ELR (cell line): ENCODE measurements at regions not wholly inside any gene's neighbourhood (a gene's known extent, or its start where the extent isn't known, plus 50 kb on each side); places are given as distances from the start of the nearest gene placed in this dataset.

Experiments used
- DNase-seq: peaks from one replicate; pipeline ENCODE4 v3.0.0-alpha.2; 2015; ENCODE audit warnings: low read depth

DNA sequence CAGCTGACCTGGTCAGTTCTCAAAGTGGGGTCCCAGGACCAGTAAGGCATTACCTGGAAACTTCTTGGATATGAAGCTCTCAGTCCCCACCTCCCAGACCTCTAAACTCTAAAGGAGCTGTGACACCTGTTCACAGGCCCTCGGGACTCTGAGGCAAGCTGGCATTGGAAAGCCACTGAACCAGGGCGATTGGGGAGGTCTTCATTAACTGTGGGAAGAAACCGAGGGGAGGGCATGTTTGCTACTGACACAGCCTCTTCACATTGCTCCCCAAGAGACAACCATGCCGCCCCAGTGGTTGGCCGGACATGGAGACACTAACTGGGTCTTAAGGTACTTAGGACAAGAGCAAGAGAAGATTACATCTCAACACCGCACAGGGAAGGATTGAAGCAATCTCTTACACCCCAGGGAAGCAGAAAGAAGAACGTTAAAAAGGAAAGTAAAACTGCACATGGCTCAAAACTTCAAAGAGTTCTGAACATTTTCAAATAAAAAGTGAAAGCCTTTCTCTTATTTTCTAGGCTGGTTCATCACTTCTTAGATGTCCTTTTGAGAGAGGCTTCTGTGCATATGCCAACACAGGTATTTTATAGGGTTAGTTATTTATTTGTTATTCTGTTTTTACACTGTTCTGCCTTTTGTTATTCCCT lies 210.0 kb upstream of the CST7 start:
- DNase-seq = no peak

DNA sequence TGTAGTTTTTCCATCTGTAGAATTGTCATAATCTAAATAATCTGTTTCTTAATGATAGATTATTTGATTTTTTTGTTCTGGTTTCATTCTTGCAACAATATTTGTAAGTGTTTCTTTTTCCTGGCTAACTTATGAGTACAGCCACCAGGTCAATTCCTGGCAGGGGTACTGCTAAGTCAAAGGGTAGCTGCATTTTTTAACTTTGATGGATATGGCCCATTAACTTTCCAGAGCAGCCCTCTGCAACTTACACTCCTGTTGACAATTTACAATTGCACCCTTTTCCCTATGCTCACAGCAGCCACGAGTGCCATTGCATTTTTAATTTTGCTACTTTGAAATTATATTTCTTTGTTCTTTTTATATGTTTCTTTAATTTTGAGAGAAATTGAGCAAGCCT lies 209.3 kb upstream of the CST7 start:
- no peak for DNase-seq

DNA sequence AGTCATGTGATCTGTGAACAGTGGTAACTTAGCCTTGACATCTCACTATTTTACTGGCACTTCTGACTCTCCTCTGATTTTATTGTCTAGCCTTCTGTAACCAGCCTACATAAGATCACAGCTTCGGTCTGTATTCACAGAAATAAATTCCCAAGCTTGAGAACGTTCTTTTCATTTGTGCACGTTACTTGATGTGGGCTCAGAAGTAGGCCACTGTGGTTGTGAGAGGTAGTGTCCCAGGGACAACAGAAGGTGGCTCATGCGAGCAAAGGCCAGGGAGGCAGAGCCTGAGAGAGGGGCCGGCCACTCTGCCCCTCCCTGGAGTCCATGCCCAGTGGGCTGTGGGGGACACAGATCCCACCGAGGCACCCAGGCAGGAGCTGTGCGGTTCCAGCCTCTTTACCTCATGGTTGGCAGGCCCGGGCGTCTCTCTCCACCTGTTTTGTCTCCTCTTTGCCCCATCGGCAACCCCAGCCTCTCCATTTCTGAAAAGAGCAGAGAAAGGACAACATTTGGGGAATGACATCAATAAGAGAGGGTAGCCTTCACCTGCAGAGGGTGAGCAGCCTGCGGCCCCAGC lies 207.5 kb upstream of the CST7 start:
- DNase-seq = no peak

DNA sequence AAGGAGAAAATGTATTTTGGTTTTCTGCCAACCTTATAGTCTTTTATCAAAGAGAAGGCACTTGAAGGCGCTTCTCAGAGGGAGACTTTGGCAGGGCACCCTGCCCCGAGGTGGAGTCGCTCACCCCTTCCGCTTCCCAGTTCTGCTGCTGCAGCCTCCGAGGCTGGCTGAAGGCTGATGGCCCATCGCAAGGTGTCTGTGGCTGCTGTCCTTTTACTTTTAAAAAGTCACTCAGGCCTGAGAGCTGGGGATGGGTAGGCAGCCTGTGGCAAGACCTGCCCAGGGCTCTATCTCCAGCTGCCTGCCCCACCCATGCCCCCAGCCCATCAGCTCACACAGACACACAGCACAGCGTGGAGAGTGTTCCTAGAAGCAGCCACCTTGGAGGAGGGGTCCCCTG lies 206.6 kb upstream of the CST7 start:
- no peak for DNase-seq

DNA sequence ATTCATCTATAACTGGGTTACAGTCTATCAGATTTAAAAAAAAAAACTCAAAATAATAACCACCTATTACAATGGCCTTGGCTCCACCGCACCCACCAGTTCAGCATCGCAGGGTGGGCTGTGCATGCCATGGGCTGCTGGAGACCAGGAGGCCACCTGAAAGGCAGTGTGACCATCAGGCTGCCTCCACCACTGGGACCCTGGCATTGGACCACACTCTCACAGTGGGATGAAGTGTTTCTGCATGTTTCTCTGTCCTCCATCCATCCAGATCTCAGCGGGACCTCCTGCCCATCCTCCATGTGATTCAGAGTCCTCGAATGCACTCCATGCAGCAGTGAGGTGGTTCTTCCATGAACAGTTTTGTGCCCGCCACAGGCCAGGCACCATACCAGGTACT lies 206.1 kb upstream of the CST7 start:
- DNase-seq = no peak

DNA sequence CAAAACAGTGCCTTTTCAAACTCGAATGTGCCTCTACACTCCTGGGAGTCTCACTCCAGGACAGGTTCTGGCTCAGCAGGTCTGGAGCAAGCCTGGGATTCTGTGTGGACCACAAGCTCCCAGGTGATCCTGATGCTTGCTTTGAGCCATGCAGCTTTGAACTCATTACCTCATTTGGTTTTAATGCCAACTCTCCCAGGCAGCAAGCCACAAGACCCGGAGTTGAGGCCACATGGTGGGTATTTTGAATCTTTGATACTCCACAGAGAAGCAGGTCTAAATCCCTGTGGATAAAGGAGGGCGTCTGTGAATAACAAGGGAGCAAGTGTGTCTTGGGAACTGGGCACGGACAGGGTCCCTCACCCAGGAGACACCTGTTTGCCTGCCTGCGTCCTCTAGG lies 205.4 kb upstream of the CST7 start:
- DNase-seq = no peak

DNA sequence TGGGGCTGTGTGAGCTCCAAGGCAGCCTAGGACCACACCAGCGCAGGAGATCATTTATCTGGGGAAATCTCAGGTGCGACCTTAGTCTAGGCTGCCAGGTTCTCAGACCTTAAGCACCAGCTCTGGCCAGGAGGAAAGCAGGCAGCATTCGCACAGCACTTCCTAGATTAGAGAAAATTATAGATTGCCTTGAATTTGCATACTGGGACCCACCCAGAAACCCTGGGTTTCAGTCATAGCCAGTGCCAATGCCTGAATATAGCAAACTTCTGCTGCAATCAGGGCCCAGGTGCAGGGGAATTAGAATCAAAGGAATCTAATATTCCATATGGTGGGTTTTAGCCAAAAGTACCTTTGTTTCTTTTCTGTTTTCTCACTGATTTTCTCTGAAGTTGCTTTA lies 204.3 kb upstream of the CST7 start:
- no peak for DNase-seq

DNA sequence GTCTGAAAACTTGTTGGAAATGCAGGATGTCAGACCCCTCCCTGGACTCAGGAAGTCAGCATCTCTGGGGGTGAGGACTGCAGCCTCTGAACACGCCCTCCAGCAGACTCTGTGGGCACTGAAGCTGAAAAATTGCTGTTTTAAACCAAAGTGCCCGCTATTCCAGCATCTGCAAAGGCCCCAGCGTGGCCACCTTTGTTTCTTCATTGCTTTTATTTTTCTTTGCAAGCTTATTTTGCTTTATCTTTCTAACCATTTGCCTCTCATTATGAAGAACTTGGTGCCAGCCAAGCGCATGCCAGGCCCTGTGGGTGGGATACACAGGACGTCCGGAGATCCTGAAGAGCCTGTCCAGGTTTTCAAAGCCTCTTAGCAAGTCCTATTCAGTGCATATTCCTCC lies 203.9 kb upstream of the CST7 start:
- DNase-seq = no peak

DNA sequence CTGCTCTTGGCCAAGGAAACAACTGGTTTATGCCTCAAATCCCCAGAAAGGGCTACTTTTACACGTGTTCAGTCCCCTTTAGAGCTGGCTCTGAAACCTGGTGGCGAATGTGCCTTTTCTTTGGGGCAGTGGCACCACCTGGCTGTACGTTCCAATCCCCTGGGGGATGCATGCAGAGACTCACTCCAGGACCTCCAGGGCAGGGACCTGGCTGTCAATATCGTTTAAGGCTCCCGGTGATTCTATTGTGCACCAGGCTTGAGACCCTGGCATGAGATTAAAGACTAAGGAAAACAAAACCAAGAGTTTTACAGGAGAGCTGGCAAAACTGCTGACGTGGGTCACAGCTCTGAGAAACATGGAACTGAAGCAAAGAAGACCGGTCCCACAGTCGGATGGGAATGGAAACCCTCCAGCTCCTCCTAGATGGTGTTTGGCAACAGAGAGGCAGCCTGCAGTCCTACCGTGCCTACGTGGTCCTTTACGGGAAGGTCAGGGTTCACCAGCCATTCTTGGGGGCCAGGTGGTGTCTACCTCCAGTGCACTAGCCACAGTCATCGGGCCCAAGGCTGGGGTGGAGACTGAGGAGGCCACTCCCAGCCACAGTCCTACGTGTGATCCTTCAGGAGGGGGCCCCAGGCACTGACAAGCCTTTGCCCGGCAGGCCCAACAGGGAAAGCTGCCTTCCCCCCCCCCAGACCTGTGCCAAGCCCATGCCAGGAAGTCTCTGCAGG lies 203.3 kb upstream of the CST7 start:
- no peak for DNase-seq

DNA sequence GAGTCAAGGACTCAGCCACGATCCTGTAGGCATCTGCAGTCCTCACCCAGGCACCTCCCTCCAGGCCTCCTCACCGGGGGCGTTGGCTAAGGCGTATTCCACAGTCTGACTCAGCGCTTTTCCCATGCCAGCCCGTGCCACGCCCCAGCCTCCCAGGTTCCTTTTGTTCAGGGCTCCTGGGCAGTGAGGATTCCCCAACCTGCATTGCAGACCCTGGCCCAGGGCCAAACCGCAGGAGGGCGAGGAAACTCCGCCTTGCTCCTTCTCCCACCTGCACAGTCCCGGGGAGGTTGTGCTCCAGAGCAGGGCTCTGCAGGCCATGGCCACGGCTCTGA lies 202.8 kb upstream of the CST7 start:
- no peak for DNase-seq

DNA sequence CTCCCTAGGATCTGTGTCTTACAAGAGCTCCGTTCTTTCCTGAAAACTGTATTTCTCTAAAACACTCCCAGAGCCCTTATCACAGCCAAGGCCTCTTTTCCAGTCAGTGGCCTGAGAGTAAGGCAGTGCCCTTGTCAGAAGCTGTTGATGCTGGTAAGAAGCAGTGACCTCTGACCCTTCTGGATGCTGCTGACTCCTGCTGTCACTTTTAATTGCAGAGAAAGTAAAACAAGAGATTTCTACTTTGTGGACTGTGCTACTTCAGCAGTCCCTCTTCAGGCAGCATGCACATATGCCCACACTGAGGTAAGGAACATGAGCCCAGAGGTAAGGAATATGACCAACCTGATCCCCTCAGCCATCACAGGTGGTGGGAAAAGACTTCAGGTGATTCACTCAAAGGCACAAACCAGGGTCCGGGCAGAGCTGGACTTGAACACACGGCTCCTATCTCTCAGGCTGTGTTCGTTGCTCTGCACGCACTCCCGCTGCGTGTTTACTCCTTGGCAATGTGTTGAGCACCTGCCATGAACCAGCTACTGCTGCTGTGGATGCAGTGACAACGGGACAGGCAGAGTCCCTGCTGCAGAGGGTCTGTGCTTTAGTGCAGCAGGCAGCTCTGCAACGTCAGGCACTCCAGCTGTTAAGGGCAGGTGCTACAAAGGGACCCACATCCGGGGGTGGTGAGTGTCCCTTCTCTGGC lies 201.9 kb upstream of the CST7 start:
- DNase-seq = no peak

DNA sequence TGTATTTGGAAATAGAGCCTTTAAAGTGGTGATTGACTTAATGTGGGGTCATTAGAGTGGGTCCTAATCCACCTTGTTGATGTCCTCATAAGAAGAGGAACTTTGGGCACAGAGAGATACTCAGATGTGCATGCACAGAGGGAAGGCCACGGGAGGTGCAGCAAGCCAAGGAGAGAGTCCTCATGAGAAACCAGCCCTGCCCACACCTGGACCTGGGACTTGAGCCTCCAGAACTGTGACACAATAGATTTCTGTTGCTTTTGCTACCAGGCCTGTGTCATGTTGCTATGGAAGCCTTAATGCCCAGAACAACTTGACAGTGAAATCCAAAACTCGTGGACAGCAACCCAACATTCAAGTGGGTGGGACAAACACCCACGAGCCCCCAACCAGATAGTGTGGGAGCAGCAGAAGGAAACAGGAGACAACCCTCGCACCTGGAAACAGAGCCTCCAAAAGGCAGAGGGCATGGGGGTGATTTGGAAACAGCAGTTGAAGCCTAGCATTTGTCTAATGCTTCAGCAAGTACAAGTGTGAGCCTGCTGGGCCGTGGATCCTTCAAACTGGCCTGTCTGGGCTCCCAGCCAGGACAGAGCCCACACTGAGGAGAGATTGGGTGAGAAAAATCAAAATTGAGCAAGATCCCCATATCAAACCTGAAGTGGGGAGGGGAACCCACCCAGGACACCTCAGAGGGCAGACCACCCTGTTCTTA lies 201.0 kb upstream of the CST7 start:
- no peak for DNase-seq

DNA sequence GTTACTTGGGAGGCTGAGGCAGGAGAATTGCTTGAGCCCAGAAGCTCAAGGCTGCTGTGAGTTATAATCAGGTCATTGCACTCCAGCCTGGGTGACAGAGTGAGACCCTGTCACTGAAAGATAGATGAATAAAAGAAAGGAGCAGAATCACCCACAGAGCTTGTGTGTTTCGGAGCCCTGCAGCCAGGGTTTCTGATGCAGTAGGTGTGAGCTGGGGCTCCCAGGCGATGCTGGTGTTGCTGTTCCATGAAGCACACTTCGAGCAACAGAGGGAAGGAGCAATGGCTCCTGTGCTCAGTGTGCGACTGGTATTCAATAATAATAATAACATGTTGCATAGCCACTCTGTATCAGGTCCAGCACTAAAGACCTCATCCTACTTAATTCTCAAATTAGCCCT lies 197.5 kb upstream of the CST7 start:
- no peak for DNase-seq

DNA sequence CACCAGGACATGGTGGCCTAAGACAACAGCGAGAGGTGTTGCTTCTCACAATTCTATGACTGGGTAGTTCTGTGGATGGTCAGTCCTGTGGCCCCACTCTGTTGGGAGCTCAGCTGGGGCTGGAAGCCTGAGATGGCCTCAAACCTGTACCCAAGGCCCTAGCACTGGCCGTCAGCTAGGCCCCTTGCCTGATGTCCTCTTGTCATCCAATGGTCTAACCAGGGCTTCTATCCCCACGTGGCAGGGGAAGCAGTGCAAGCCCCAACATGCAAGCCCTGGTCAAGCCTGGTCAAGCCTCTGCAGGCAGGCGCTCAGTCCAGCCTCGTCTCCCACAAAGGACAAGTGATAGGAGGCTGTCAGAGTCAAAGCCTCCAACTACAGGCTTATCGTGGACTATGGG lies 196.5 kb upstream of the CST7 start:
- no peak for DNase-seq

DNA sequence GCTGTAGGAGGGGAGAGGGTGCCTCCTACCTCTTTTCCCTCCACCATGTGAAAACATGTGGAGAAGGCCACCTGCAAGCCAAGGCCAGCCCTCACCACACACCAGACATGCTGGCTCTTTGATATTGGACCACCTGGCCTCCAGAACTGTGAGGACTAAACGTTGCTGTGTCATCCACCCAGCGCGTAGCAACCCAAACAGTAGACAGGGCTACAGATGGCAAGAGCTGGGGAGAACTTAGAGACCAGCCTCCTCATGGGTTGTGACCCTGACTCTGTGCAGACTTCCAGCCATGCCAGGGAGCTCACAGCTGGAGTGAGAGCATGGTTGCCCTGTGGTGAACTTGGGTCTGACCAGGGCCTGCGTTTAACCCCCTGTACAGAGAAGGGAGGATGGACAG lies 195.9 kb upstream of the CST7 start:
- DNase-seq = no peak

DNA sequence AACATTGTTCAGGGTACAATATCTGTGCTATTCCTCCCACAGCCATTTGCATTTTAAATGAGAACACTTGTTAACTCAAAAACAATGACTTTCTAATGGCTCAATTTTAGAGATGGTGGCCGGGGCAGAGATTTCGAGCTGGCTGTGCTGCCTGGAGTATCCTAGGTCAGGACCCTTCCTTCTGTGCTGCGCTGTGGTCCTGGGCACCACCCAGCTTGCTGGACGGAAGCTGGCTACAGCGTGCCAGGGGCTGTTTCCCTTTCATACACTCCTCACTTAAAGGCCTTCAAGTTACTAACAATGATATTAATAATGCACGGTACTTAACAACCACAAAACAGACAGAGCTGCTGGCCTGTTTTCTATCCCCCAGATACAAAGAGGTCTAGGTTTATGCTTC lies 194.4 kb upstream of the CST7 start:
- DNase-seq = no peak

DNA sequence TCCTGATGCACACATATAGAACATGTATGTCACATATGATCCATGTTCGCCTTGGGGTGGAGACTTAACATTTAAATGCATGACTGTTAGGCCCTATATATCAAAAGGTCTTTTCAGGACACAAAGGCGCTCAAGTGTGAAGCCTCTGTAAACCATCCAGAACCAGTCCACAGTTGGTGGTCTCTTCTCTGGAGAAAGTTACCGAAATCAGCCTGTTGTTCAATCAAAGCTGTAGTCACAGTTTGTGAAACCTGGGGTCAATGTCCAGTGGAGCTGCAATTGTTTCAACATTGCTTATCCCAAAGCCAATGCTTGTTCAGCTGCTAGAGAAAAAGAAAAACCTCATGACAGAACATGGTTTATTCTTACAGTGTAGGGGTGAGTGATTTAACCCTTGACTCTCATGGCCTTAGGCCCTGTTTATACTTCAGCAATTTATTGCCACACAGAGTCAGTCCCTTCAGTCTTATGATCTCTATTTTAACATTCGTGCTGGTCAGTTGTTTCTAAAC lies 193.6 kb upstream of the CST7 start:
- no peak for DNase-seq

DNA sequence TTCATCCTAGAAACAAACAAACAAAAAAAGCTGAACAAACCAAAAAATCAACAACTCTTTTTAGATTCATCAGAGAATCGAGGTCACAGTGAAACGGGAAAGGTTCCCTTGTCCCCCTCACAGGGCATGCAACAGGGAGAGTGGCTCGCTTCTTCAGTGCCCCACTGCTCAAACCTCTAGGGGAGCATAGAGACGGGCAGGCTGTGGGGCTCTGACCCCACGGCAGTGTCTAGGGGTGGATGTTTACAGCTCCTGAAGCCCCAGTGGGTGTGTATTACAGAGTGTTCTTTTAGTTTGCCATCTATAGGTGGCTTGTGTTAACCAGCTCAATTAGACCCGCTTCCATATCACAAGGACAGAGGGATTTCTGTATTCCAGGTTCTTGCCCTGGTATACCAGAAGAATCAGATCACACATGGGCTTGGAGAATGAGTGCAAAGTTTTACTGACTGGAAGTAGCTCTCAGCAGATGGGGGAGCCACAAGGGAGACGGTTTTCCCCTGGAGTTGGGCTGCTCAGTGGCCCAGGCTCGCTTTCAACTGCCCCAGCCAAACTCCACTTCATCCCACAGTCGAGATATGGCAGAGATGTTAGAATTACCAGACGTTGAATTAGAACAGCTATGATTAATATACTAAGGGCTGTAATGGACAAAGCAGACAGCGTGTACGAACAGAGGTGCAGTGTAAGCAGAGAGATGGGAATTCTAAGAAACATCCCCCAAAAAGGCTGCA lies 192.6 kb upstream of the CST7 start:
- DNase-seq = no peak

DNA sequence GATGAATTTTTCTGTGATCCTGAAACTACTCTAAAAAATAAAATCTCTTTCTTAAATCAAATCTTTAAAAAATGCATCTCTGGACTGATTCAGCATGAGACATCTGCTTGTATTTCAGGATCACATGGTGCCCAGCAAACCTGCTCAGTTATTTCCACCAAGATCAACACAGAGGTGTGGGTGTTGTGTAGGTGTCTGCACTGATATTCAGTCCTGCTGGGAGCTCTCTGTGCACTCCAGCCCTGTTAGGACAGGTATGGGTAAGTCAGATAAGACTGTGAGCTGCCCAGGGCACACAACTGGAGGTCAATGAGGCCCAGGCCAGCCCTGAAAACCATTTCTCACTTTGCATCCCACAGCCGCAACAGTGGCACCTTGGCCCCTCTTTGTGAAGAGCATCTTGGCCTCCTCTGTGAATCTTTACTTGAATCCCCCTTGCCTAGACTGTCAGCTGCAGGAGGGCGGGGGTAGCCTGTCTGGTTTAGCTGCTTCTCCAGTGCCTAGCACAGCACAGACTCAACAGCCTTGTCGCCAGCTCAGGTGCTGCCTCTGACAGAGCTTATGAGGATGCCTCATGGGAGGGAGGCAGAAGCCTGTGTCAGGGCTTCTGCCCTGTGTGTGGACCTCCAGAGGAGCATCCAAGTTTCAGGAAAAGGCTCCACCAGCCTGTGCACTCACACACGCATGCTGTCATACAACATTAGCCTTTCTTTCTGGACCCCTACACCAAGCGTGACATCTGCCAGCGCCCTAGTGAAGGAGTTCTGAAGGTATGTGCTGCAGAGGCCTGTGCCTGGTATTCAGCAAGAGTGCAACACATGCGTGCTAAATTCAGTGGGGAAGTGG lies 187.6 kb upstream of the CST7 start:
- no peak for DNase-seq

DNA sequence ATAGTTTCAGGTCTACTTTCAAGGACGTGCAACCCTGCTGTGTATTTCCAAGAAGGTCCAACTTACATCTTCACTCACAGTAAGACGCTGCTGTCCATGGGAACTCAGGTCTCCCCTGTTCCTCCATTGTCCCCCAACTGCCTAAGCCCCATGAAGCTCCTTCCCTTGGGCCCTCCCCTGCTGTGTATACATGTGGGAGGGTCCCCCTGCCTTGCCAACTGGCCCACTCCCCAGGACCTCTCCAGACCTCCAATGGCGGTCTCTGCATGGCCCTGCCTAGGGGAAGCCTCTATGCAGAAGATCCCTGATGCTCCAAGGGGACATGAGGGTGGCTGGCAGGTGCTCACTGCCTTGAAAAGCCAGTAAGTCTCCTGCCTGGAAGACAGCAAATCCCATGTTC lies 186.7 kb upstream of the CST7 start:
- no peak for DNase-seq
